Fibroblast of lung (primary cell): ENCODE measurements at regions not wholly inside any gene's neighbourhood (a gene's known extent, or its start where the extent isn't known, plus 50 kb on each side); places are given as distances from the start of the nearest gene placed in this dataset.

ENCODE experiments used
- CTCF ChIP-seq, 2 donors: IDR thresholded peaks in 1 of 2; conservative IDR thresholded peaks in 1 of 2; 1 replicate in 1 of 2; 2 replicates in 1 of 2; pipeline ENCODE4 v1.5.1; 2011 to 2012; ENCODE audit warnings: low read length in 2 of 2, control low read depth in 1 of 2, inconsistent platforms in 1 of 2, low read depth in 1 of 2, mild to moderate bottlenecking in 1 of 2
- EZH2 ChIP-seq: IDR thresholded peaks from 2 replicates; pipeline ENCODE4 v1.5.1; 2012; ENCODE audit warnings: low read length, control low read depth, mild to moderate bottlenecking; ENCODE audit errors: missing control alignments

GRCh38 chr16:62829607-62830006, 793.4 kb upstream of the CDH8 start:
- TF ChIP-seq CTCF (conservative IDR thresholded peaks at IDR 0.05 in 1 of 2, IDR thresholded peaks at IDR 0.05 in 1 of 2; ENCODE audit: low read depth in 1 of 2, low read length in 2 of 2), result no peak
- no peak for TF ChIP-seq EZH2
